Large intestine (tissue), 3 donors: ENCODE measurements at regions not wholly inside any gene's neighbourhood (a gene's known extent, or its start where the extent isn't known, plus 50 kb on each side); places are given as distances from the start of the nearest gene placed in this dataset.

ENCODE experiments used
- DNase-seq, 2 donors: peaks; one replicate each; pipeline versions ENCODE4 v3.0.0 to v3.0.0-alpha.2; 2013
- H3K27ac ChIP-seq: one replicate; pipeline ENCODE4 v1.5.1; 2013; ENCODE audit warnings: low read length
- H3K27me3 ChIP-seq: 2 replicates; pipeline ENCODE4 v1.6.1; 2013; ENCODE audit warnings: low read length; ENCODE audit not compliant: control insufficient read depth, insufficient read depth
- H3K36me3 ChIP-seq: 2 replicates; pipeline ENCODE4 v1.6.1; 2013; ENCODE audit warnings: low read length; ENCODE audit not compliant: control insufficient read depth, insufficient read depth
- H3K4me1 ChIP-seq: one replicate; pipeline ENCODE4 v1.6.1; 2013; ENCODE audit warnings: low read length; ENCODE audit not compliant: control insufficient read depth, insufficient read depth
- H3K4me3 ChIP-seq: one replicate; pipeline ENCODE4 v1.5.1; 2013; ENCODE audit warnings: low read length
- H3K9me3 ChIP-seq: one replicate; pipeline ENCODE4 v1.6.1; 2013; ENCODE audit warnings: mild to moderate bottlenecking, low read depth, low read length, moderate library complexity; ENCODE audit not compliant: control insufficient read depth
- WGBS: methylation state at CpG from one replicate; pipeline ENCODE4 v1.1.5; 2013; ENCODE audit warnings: low lambda C conversion rate; ENCODE audit not compliant: insufficient coverage; 5-methylcytosine and 5-hydroxymethylcytosine counted together

- Histone ChIP-seq H3K36me3 (no peaks in the 10 kb centered on the region), H3K4me3 (no peak overlapping the region), H3K9me3 (no peaks in the 10 kb centered on the region), H3K27ac (no peak overlapping the region), H3K27me3 (no peaks in the 10 kb centered on the region), H3K4me1 (no peaks in the 10 kb centered on the region)
- no CpG with 5 or more reads among the region's 3 CpGs for WGBS
- DNase-seq = peak in 1 of 2 donors; percentile 21
These were observed 75.2 kb upstream of the NPVF start for GRCh38 chr7:25303281-25304181.

GRCh38 chr7:25304691-25305090 is 76.4 kb upstream of the NPVF start:
- WGBS = 100% methylated on average over 1 of the region's 4 CpGs
- no peaks in the 10 kb centered on the region for H3K36me3 ChIP-seq
- peaks cover 4% of the 10 kb centered on the region for H3K4me1 ChIP-seq
- no peak overlapping the region for H3K27ac ChIP-seq
- DNase-seq = peak in 1 of 2 donors; percentile 39
- no peak overlapping the region for H3K4me3 ChIP-seq
- H3K9me3 ChIP-seq = no peaks in the 10 kb centered on the region
- H3K27me3 ChIP-seq = no peaks in the 10 kb centered on the region

GRCh38 chr7:25305831-25306230 is 77.5 kb upstream of the NPVF start:
- no CpG with 5 or more reads among the region's 1 CpG for WGBS
- no peaks in the 10 kb centered on the region for H3K36me3 ChIP-seq
- no peaks in the 10 kb centered on the region for H3K9me3 ChIP-seq
- no peak for DNase-seq
- no peak overlapping the region for H3K4me3 ChIP-seq
- H3K27me3 ChIP-seq = no peaks in the 10 kb centered on the region
- peaks cover 4% of the 10 kb centered on the region for H3K4me1 ChIP-seq
- H3K27ac ChIP-seq = no peak overlapping the region

GRCh38 chr7:25307624-25308023 is 79.3 kb upstream of the NPVF start:
- Histone ChIP-seq H3K4me3 (no peak overlapping the region), H3K27me3 (no peaks in the 10 kb centered on the region), H3K9me3 (no peaks in the 10 kb centered on the region), H3K36me3 (no peaks in the 10 kb centered on the region), H3K27ac (no peak overlapping the region), H3K4me1 (peaks cover 4% of the 10 kb centered on the region)
- DNase-seq = no peak
- 100% methylated on average over 1 of the region's 1 CpG for WGBS

- Histone ChIP-seq H3K9me3 (no peaks in the 10 kb centered on the region), H3K27me3 (no peaks in the 10 kb centered on the region), H3K4me1 (peaks cover 4% of the 10 kb centered on the region), H3K4me3 (no peak overlapping the region), H3K36me3 (no peaks in the 10 kb centered on the region), H3K27ac (no peak overlapping the region)
- DNase-seq = no peak
- no CpG with 5 or more reads among the region's 4 CpGs for WGBS
These were observed 80.0 kb upstream of the NPVF start for GRCh38 chr7:25308246-25308645.

- Histone ChIP-seq H3K27me3 (no peaks in the 10 kb centered on the region), H3K27ac (no peak overlapping the region), H3K9me3 (no peaks in the 10 kb centered on the region), H3K36me3 (no peaks in the 10 kb centered on the region), H3K4me3 (no peak overlapping the region), H3K4me1 (peaks cover 12% of the 10 kb centered on the region)
- 38% methylated on average over 3 of the region's 6 CpGs for WGBS
- no peak for DNase-seq
These were observed 80.8 kb upstream of the NPVF start for GRCh38 chr7:25308906-25309705.

- Histone ChIP-seq H3K9me3 (no peaks in the 10 kb centered on the region), H3K27ac (no peak overlapping the region), H3K36me3 (no peaks in the 10 kb centered on the region), H3K4me3 (no peak overlapping the region), H3K27me3 (no peaks in the 10 kb centered on the region), H3K4me1 (peaks cover 25% of the 10 kb centered on the region)
- peak in 1 of 2 donors; percentile 13 for DNase-seq
These were observed 82.6 kb upstream of the NPVF start for GRCh38 chr7:25310896-25311295.

- H3K4me1 ChIP-seq = peaks cover 25% of the 10 kb centered on the region
- H3K36me3 ChIP-seq = no peaks in the 10 kb centered on the region
- 100% methylated on average over 1 of the region's 1 CpG for WGBS
- H3K27ac ChIP-seq = no peak overlapping the region
- no peak for DNase-seq
- no peaks in the 10 kb centered on the region for H3K27me3 ChIP-seq
- H3K4me3 ChIP-seq = no peak overlapping the region
- no peaks in the 10 kb centered on the region for H3K9me3 ChIP-seq
These were observed 83.1 kb upstream of the NPVF start for GRCh38 chr7:25311346-25311745.

GRCh38 chr7:25312968-25313367 is 84.7 kb upstream of the NPVF start:
- WGBS = 100% methylated on average over 3 of the region's 6 CpGs
- Histone ChIP-seq H3K4me1 (peaks cover 25% of the 10 kb centered on the region), H3K4me3 (no peak overlapping the region), H3K27ac (no peak overlapping the region), H3K27me3 (no peaks in the 10 kb centered on the region), H3K36me3 (no peaks in the 10 kb centered on the region), H3K9me3 (no peaks in the 10 kb centered on the region)
- DNase-seq = no peak

GRCh38 chr7:25313526-25313925 is 85.2 kb upstream of the NPVF start:
- H3K36me3 ChIP-seq = no peaks in the 10 kb centered on the region
- H3K4me3 ChIP-seq = no peak overlapping the region
- no peak for DNase-seq
- peaks cover 25% of the 10 kb centered on the region for H3K4me1 ChIP-seq
- H3K9me3 ChIP-seq = no peaks in the 10 kb centered on the region
- H3K27me3 ChIP-seq = no peaks in the 10 kb centered on the region
- peak overlapping the region; percentile 85 for H3K27ac ChIP-seq
- no CpG with 5 or more reads among the region's 1 CpG for WGBS
